ENCODE measurements at regions not wholly inside any gene's neighbourhood (a gene's known extent, or its start where the extent isn't known, plus 50 kb on each side); places are given as distances from the start of the nearest gene placed in this dataset.

GRCh38 chr10:106053061-106053460 lies 1111.4 kb downstream of the SORCS1 start:
- Histone ChIP-seq H3K4me3 (ENCODE audit: insufficient read length, low read depth) (no peak overlapping the region), H3K4me1 (ENCODE audit: insufficient read depth, insufficient read length) (no peaks in the 10 kb centered on the region), H3K9me3 (ENCODE audit: insufficient read depth, low read length) (no peaks in the 10 kb centered on the region), H3K9ac (ENCODE audit: insufficient read length, low read depth) (no peak overlapping the region), H3K36me3 (ENCODE audit: insufficient read depth, insufficient read length, low read length) (no peaks in the 10 kb centered on the region), H3K27me3 (ENCODE audit: insufficient read depth, insufficient read length) (no peaks in the 10 kb centered on the region)
- TF ChIP-seq YY1 (IDR thresholded peaks at IDR 0.05; ENCODE audit: insufficient read depth, insufficient read length): no peak
- TF ChIP-seq ZNF274 (IDR thresholded peaks at IDR 0.05; ENCODE audit: low read depth, low read length): no peak
- no peak for TF ChIP-seq SUZ12 (IDR thresholded peaks at IDR 0.05; ENCODE audit: extremely low read depth, insufficient read depth, insufficient read length)
- DNase-seq (ENCODE audit: low read depth, low spot score): no peak

DNA sequence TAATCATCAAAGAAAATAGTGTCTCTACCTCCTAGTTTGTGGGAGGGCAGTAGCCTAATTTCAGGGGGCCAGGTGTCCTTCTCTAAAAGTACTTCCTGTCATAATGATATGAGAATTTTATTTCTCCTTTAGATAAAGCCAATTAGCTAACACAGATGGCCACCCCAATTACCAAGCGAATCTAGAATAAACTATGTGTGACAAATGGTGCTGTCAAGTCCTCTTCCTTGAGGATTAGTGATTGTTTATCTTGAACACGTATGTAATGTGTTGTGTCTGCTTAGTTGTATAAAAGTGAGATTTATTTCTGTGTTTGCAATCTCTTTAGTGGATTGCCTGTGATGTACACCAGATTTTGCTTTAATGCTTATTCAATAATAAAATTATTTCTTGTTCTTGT lies 1120.0 kb downstream of the SORCS1 start:
- Histone ChIP-seq H3K27me3 (ENCODE audit: insufficient read depth, insufficient read length) (no peaks in the 10 kb centered on the region), H3K4me3 (ENCODE audit: insufficient read length, low read depth) (no peak overlapping the region), H3K9me3 (ENCODE audit: insufficient read depth, low read length) (no peaks in the 10 kb centered on the region), H3K36me3 (ENCODE audit: insufficient read depth, insufficient read length, low read length) (no peaks in the 10 kb centered on the region), H3K9ac (ENCODE audit: insufficient read length, low read depth) (no peak overlapping the region), H3K4me1 (ENCODE audit: insufficient read depth, insufficient read length) (no peaks in the 10 kb centered on the region)
- no peak for DNase-seq (ENCODE audit: low read depth, low spot score)
- TF ChIP-seq ZNF274 (IDR thresholded peaks at IDR 0.05; ENCODE audit: low read depth, low read length) (no peak), YY1 (IDR thresholded peaks at IDR 0.05; ENCODE audit: insufficient read depth, insufficient read length) (no peak), SUZ12 (IDR thresholded peaks at IDR 0.05; ENCODE audit: extremely low read depth, insufficient read depth, insufficient read length) (no peak)

DNA sequence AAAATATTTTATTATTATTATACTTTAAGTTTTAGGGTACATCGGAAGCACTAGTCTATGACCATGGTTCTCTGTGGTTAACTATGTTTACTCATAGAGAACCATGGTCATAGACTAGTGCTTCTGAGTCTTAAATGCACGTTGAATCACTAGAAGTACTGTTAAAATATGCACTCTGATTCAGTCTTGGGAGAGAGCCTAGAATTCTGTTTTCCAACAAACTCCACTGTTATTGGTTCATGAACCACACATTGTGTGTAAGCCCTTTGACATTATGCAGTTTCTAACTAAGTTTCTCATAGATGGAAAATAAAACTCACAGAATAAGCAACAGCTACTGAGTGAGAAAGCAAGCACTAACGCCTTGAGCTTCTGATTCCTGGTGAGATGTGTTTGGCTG lies 1120.6 kb downstream of the SORCS1 start:
- DNase-seq (ENCODE audit: low read depth, low spot score): no peak
- no peak for TF ChIP-seq YY1 (IDR thresholded peaks at IDR 0.05; ENCODE audit: insufficient read depth, insufficient read length)
- no peak for TF ChIP-seq SUZ12 (IDR thresholded peaks at IDR 0.05; ENCODE audit: extremely low read depth, insufficient read depth, insufficient read length)
- TF ChIP-seq ZNF274 (IDR thresholded peaks at IDR 0.05; ENCODE audit: low read depth, low read length): no peak

GRCh38 chr10:106038246-106038645 lies 1126.3 kb downstream of the SORCS1 start:
- TF ChIP-seq YY1 (IDR thresholded peaks at IDR 0.05; ENCODE audit: insufficient read depth, insufficient read length) (no peak), ZNF274 (IDR thresholded peaks at IDR 0.05; ENCODE audit: low read depth, low read length) (no peak), SUZ12 (IDR thresholded peaks at IDR 0.05; ENCODE audit: extremely low read depth, insufficient read depth, insufficient read length) (no peak)
- H3K36me3 ChIP-seq (ENCODE audit: insufficient read depth, insufficient read length, low read length): no peaks in the 10 kb centered on the region
- H3K4me1 ChIP-seq (ENCODE audit: insufficient read depth, insufficient read length): no peaks in the 10 kb centered on the region
- H3K27me3 ChIP-seq (ENCODE audit: insufficient read depth, insufficient read length): no peaks in the 10 kb centered on the region
- no peak overlapping the region for H3K4me3 ChIP-seq (ENCODE audit: insufficient read length, low read depth)
- H3K9ac ChIP-seq (ENCODE audit: insufficient read length, low read depth): no peak overlapping the region
- DNase-seq (ENCODE audit: low read depth, low spot score): no peak
- no peaks in the 10 kb centered on the region for H3K9me3 ChIP-seq (ENCODE audit: insufficient read depth, low read length)

More for the DNA sequence above, 1120.6 kb downstream of the SORCS1 start:
- H3K9me3 ChIP-seq (ENCODE audit: insufficient read depth, low read length): no peaks in the 10 kb centered on the region
- H3K4me3 ChIP-seq (ENCODE audit: insufficient read length, low read depth): no peak overlapping the region
- no peaks in the 10 kb centered on the region for H3K36me3 ChIP-seq (ENCODE audit: insufficient read depth, insufficient read length, low read length)
- no peaks in the 10 kb centered on the region for H3K27me3 ChIP-seq (ENCODE audit: insufficient read depth, insufficient read length)
- no peak overlapping the region for H3K9ac ChIP-seq (ENCODE audit: insufficient read length, low read depth)
- H3K4me1 ChIP-seq (ENCODE audit: insufficient read depth, insufficient read length): no peaks in the 10 kb centered on the region

DNA sequence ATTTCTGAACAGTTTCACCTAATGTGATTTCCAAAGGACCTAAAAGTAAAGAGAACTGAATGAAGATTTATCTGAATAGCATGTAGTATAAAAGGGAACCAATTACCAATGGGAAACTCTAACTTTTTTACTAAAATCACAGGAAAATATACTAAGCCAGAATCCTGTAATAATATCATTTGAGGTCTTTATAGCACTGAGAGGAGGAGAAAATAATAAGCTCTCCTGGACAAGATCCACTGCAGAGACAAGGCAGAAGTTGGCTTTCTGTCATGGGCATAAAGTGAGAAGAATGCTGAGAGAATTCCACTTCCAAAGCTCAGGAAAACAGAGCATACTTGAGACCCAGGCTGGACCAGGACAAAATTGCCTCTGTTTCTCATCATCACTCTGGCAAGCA lies 1131.4 kb downstream of the SORCS1 start:
- Histone ChIP-seq H3K4me3 (ENCODE audit: insufficient read length, low read depth) (no peak overlapping the region), H3K9ac (ENCODE audit: insufficient read length, low read depth) (no peak overlapping the region), H3K4me1 (ENCODE audit: insufficient read depth, insufficient read length) (no peaks in the 10 kb centered on the region), H3K9me3 (ENCODE audit: insufficient read depth, low read length) (no peaks in the 10 kb centered on the region), H3K36me3 (ENCODE audit: insufficient read depth, insufficient read length, low read length) (no peaks in the 10 kb centered on the region), H3K27me3 (ENCODE audit: insufficient read depth, insufficient read length) (no peaks in the 10 kb centered on the region)
- TF ChIP-seq ZNF274 (IDR thresholded peaks at IDR 0.05; ENCODE audit: low read depth, low read length): no peak
- TF ChIP-seq YY1 (IDR thresholded peaks at IDR 0.05; ENCODE audit: insufficient read depth, insufficient read length): no peak
- TF ChIP-seq SUZ12 (IDR thresholded peaks at IDR 0.05; ENCODE audit: extremely low read depth, insufficient read depth, insufficient read length): no peak
- no peak for DNase-seq (ENCODE audit: low read depth, low spot score)

DNA sequence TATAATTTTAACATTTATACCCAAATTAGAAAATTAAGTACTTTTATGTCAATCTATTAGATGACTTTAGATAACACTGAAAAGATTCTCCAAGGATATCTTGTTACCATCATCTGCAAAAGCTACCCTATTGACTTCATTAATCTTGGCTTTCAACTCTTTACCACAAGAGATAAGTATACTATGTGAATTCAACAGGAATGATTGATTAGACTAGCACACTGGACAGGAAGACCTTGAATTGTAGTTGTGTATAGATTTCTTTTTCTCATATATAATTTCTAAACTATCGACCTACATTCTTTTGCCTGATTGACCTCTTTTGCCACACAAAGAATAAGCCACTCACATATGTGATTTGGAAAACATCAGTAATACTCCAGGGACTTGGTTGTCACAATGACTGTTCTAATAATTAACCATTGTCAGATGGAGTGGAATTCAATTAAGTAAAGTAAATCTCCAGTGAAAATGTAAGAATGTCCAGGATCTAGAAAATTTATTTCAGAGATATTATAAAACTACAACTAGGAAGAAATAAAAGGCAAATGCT lies 1132.0 kb downstream of the SORCS1 start:
- no peak for DNase-seq (ENCODE audit: low read depth, low spot score)
- H3K4me3 ChIP-seq (ENCODE audit: insufficient read length, low read depth): no peak overlapping the region
- TF ChIP-seq SUZ12 (IDR thresholded peaks at IDR 0.05; ENCODE audit: extremely low read depth, insufficient read depth, insufficient read length) (no peak), ZNF274 (IDR thresholded peaks at IDR 0.05; ENCODE audit: low read depth, low read length) (no peak), YY1 (IDR thresholded peaks at IDR 0.05; ENCODE audit: insufficient read depth, insufficient read length) (no peak)
- no peaks in the 10 kb centered on the region for H3K4me1 ChIP-seq (ENCODE audit: insufficient read depth, insufficient read length)
- no peaks in the 10 kb centered on the region for H3K36me3 ChIP-seq (ENCODE audit: insufficient read depth, insufficient read length, low read length)
- no peaks in the 10 kb centered on the region for H3K27me3 ChIP-seq (ENCODE audit: insufficient read depth, insufficient read length)
- H3K9ac ChIP-seq (ENCODE audit: insufficient read length, low read depth): no peak overlapping the region
- no peaks in the 10 kb centered on the region for H3K9me3 ChIP-seq (ENCODE audit: insufficient read depth, low read length)

GRCh38 chr10:106027240-106027639 lies 1137.3 kb downstream of the SORCS1 start:
- no peak for TF ChIP-seq SUZ12 (IDR thresholded peaks at IDR 0.05; ENCODE audit: extremely low read depth, insufficient read depth, insufficient read length)
- TF ChIP-seq YY1 (IDR thresholded peaks at IDR 0.05; ENCODE audit: insufficient read depth, insufficient read length): no peak
- TF ChIP-seq ZNF274 (IDR thresholded peaks at IDR 0.05; ENCODE audit: low read depth, low read length): no peak
- H3K4me1 ChIP-seq (ENCODE audit: insufficient read depth, insufficient read length): no peaks in the 10 kb centered on the region
- H3K9me3 ChIP-seq (ENCODE audit: insufficient read depth, low read length): no peaks in the 10 kb centered on the region; the same call in 1 of the 2 replicates
- no peaks in the 10 kb centered on the region for H3K36me3 ChIP-seq (ENCODE audit: insufficient read depth, insufficient read length, low read length)
- no peak overlapping the region for H3K9ac ChIP-seq (ENCODE audit: insufficient read length, low read depth)
- no peak for DNase-seq (ENCODE audit: low read depth, low spot score)
- no peaks in the 10 kb centered on the region for H3K27me3 ChIP-seq (ENCODE audit: insufficient read depth, insufficient read length)
- H3K4me3 ChIP-seq (ENCODE audit: insufficient read length, low read depth): no peak overlapping the region

Measured in NT2/D1 (cell line).